ENCODE measurements at regions not wholly inside any gene's neighbourhood (a gene's known extent, or its start where the extent isn't known, plus 50 kb on each side); places are given as distances from the start of the nearest gene placed in this dataset.

GRCh38 chr15:100779331-100780207, 100.1 kb upstream of the ALDH1A3 start:
- Mint-ChIP-seq H3K27ac (no peak overlapping the region; the same call in 1 of the 2 replicates), H3K9me3 (peaks cover 26% of the 10 kb centered on the region), H3K27me3 (ENCODE audit: insufficient read depth, low read depth, poor library complexity) (peaks cover 11% of the 10 kb centered on the region), H3K4me1 (no peaks in the 10 kb centered on the region; the same call in 2 of the 3 replicates), H3K4me3 (no peak overlapping the region), H3K36me3 (ENCODE audit: low read depth) (peaks cover 9% of the 10 kb centered on the region)
- TF ChIP-seq JUNB (IDR thresholded peaks at IDR 0.05; ENCODE audit: unreplicated experiment) (no peak), CTCF (conservative IDR thresholded peaks at IDR 0.05; ENCODE audit: low read depth in 2 of 2) (no peak), ZNF462 (CRISPR knock-in tag; IDR thresholded peaks at IDR 0.05) (no peak), NANOG (IDR thresholded peaks at IDR 0.05; ENCODE audit: borderline replicate concordance) (no peak), EZH2phosphoT487 (IDR thresholded peaks at IDR 0.05; ENCODE audit: unreplicated experiment) (no peak), EZH2 (IDR thresholded peaks at IDR 0.05; ENCODE audit: low read depth, unreplicated experiment) (no peak), POLR2AphosphoS5 (IDR thresholded peaks at IDR 0.05; ENCODE audit: low read depth) (no peak), ETS1 (IDR thresholded peaks at IDR 0.05) (no peak), ZNF114 (CRISPR knock-in tag; IDR thresholded peaks at IDR 0.05) (no peak), CREB1 (CRISPR knock-in tag; IDR thresholded peaks at IDR 0.05; ENCODE audit: low read depth) (no peak), REST (IDR thresholded peaks at IDR 0.05; ENCODE audit: unreplicated experiment) (no peak), STAT1 (IDR thresholded peaks at IDR 0.05; ENCODE audit: unreplicated experiment) (no peak), ZNF331 (CRISPR knock-in tag; IDR thresholded peaks at IDR 0.05; ENCODE audit: low read depth) (no peak)
- H3K9me2 ChIP-seq (ENCODE audit: insufficient read depth) = no peaks in the 10 kb centered on the region
- no peaks in the 10 kb centered on the region for H3K4me1 ChIP-seq (ENCODE audit: insufficient read depth)
- H3K36me3 ChIP-seq (ENCODE audit: insufficient read depth) = no peaks in the 10 kb centered on the region
- H3K79me2 ChIP-seq (replicated peaks; ENCODE audit: insufficient read depth) = no peaks in the 10 kb centered on the region
- no peak overlapping the region for H3K4me3 ChIP-seq
- no peaks in the 10 kb centered on the region for H3F3A ChIP-seq (replicated peaks; ENCODE audit: low read depth)
- H2AFZ ChIP-seq = peak overlapping the region; percentile 47; the same call in 1 of the 2 replicates
- ATAC-seq = no peak
- no peaks in the 10 kb centered on the region for H4K20me1 ChIP-seq (replicated peaks; ENCODE audit: insufficient read depth)
- no peak overlapping the region for H3K4me2 ChIP-seq
- DNase-seq (ENCODE audit: low spot score) = no peak
- H3K27me3 ChIP-seq (ENCODE audit: insufficient read depth) = no peaks in the 10 kb centered on the region
- H3K27ac ChIP-seq (ENCODE audit: low read depth) = no peak overlapping the region

All from GM23338 (cell line).